MCF 10A (cell line): ENCODE measurements at regions not wholly inside any gene's neighbourhood (a gene's known extent, or its start where the extent isn't known, plus 50 kb on each side); places are given as distances from the start of the nearest gene placed in this dataset.
A peak's percentile ranks its signal among the peaks of the same experiment; 100 is the strongest.
"Not testable (repeated sequence)": the region's sequence is repeated elsewhere in the genome, so short reads cannot be mapped to it uniquely, and the experiment has no call there.

ENCODE experiments used
- BruUV-seq: library from RNA; stranded (reverse); fragments of 400-500 nt; replicated peaks from 2 replicates; lab custom pipeline; 2021; lab: Mats Ljungman, UMichigan
- CTCF ChIA-PET: fragments of 300-600 bp; sonication (Branson Sonifier 250); formaldehyde crosslinking; extraction: SDS; loops from one replicate; lab custom pipeline; 2021; ENCODE audit warnings: antibody characterized with exemption, inconsistent platforms; lab: Yijun Ruan, JAX
- POLR2A ChIA-PET: fragments of 300-600, 350-650 bp; sonication (Branson Sonifier 250); formaldehyde crosslinking; extraction: SDS; loops from one replicate; lab custom pipeline; 2020; ENCODE audit warnings: antibody characterized with exemption, inconsistent platforms; lab: Yijun Ruan, JAX
- DNase-seq: peaks from one replicate; pipeline ENCODE4 v3.0.0-alpha.2; 2018; ENCODE audit not compliant: unreplicated experiment
- H3K27ac Mint-ChIP-seq: one replicate; pipeline ENCODE4 v1.8.0; 2022; ENCODE audit warnings: mild to moderate bottlenecking, low read depth, mixed read lengths; ENCODE audit not compliant: unreplicated experiment
- H3K27me3 Mint-ChIP-seq: one replicate; pipeline ENCODE4 v1.8.0; 2022; ENCODE audit warnings: mixed read lengths; ENCODE audit not compliant: insufficient read depth, unreplicated experiment
- H3K36me3 Mint-ChIP-seq: one replicate; pipeline ENCODE4 v1.8.0; 2022; ENCODE audit warnings: mild to moderate bottlenecking, moderate library complexity, mixed read lengths; ENCODE audit not compliant: insufficient read depth, unreplicated experiment
- H3K4me1 Mint-ChIP-seq: one replicate; pipeline ENCODE4 v1.8.0; 2022; ENCODE audit warnings: mixed read lengths; ENCODE audit not compliant: insufficient read depth, unreplicated experiment
- H3K4me3 Mint-ChIP-seq: one replicate; pipeline ENCODE4 v1.8.0; 2022; ENCODE audit warnings: mild to moderate bottlenecking, moderate library complexity, mixed read lengths; ENCODE audit not compliant: unreplicated experiment
- H3K9me3 Mint-ChIP-seq: one replicate; pipeline ENCODE4 v1.8.0; 2022; ENCODE audit warnings: mixed read lengths; ENCODE audit not compliant: unreplicated experiment
- CTCF ChIP-seq: fragments of 200-600 bp; IDR thresholded peaks from one replicate; pipeline ENCODE4 v1.8.0; 2022; ENCODE audit warnings: antibody characterized with exemption, mild to moderate bottlenecking; ENCODE audit not compliant: unreplicated experiment
- intact Hi-C: fragments of 100-400 bp; cut with micrococcal nuclease; formaldehyde crosslinking; loops from 2 replicates; pipeline ENCODE4 v1.14.1; 2022

DNA sequence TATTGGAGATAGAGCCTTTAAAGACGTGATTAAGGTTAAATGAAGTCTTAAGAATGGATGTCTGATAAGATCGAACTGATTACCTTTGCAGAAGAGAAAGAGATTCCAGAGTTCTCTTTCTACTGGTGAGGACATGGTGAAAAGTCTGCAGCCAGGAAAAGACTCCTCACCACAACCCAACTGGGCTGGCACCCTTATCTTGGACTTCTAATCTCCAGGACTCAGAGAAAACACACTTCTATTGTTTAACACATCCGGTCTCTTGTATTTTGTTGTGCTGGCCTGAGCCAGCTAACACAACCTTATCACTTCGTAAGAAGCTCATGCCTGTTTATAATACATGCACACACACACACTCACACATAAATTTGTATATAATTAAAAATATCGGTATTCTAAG, 489.1 kb downstream of the PRDM9 start:
- Mint-ChIP-seq H3K27me3 (no peaks in the 10 kb centered on the region), H3K9me3 (no peaks in the 10 kb centered on the region), H3K4me3 (no peak overlapping the region), H3K4me1 (no peaks in the 10 kb centered on the region), H3K36me3 (no peaks in the 10 kb centered on the region), H3K27ac (no peak overlapping the region)
- intact Hi-C loops, result no loop called here
- BruUV-seq, result no TSS peak
- ChIA-PET CTCF (interaction anchor here (1.9 kb wide), 1 partner anchor 115 kb away, joined by 5 read pairs; no protein-coding TSS in a partner anchor), POLR2A (no interaction called here)
- no peak for DNase-seq
- no peak for TF ChIP-seq CTCF

DNA sequence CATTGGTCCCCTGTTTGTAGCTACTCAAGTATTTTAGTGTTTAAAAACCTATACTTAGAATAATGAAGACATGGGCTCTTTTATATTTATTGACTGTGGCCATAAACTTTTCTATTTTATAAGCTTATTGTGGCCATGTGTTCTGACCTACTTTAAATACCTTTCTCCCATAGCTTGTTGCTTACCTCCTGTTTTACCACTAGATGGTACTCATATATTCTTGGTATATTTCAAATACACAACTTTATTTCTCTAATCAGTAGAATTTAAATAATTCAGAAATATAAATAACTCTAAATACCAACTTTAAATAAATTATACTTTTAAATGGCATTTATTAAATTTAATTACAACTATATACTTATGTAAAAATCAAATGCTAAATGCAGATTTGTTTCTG, 498.0 kb downstream of the PRDM9 start:
- H3K4me1 Mint-ChIP-seq, result no peaks in the 10 kb centered on the region
- DNase-seq, result peak; percentile 8
- POLR2A ChIA-PET, result no interaction called here
- H3K27me3 Mint-ChIP-seq, result no peaks in the 10 kb centered on the region
- no peak overlapping the region for H3K4me3 Mint-ChIP-seq
- BruUV-seq, result no TSS peak
- TF ChIP-seq CTCF, result peak; percentile 32
- no peak overlapping the region for H3K27ac Mint-ChIP-seq
- intact Hi-C loops, result loop anchor here (1.0 kb wide), 1 partner anchor 105 kb away; no protein-coding TSS in a partner anchor
- CTCF ChIA-PET, result interaction anchor here (0.6 to 2.3 kb wide), 9 partner anchors 10 to 224 kb away, joined by 3 to 26 read pairs (median 4); no protein-coding TSS in a partner anchor
- no peaks in the 10 kb centered on the region for H3K36me3 Mint-ChIP-seq
- peaks cover 5% of the 10 kb centered on the region for H3K9me3 Mint-ChIP-seq

GRCh38 chr5:24017710-24018109, 510.3 kb downstream of the PRDM9 start:
- H3K27me3 Mint-ChIP-seq, POLR2A ChIA-PET, DNase-seq, H3K27ac Mint-ChIP-seq, H3K4me1 Mint-ChIP-seq, intact Hi-C loops, H3K4me3 Mint-ChIP-seq, BruUV-seq, H3K9me3 Mint-ChIP-seq, H3K36me3 Mint-ChIP-seq: not testable (repeated sequence)
- CTCF ChIA-PET, result interaction anchor here (0.6 to 1.2 kb wide), 2 partner anchors 17 to 29 kb away, joined by 3 read pairs; no protein-coding TSS in a partner anchor

DNA sequence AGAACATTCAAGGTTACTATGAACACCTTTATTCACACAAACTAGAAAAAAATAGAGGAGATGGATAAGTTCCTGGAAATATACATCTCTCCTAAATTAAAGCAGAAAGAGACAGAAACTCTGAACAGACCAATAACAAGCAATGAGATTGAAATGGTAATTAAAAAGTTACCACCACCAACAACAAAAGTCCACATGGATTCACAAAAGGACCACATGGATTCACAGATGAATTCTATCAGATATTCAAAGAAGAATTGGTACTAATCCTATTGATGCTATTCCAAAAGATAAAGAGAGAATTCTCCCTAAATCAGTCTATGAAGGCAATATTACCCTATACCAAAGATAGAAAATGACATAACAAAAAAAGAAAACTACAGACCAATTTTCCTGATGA, 518.9 kb downstream of the PRDM9 start:
- no peak for DNase-seq
- TF ChIP-seq CTCF, result no peak
- no peak overlapping the region for H3K27ac Mint-ChIP-seq

GRCh38 chr5:24042688-24043087, 535.3 kb downstream of the PRDM9 start:
- H3K27ac Mint-ChIP-seq, result no peak overlapping the region
- POLR2A ChIA-PET, result no interaction called here
- no peaks in the 10 kb centered on the region for H3K27me3 Mint-ChIP-seq
- no peak for DNase-seq
- no peak for TF ChIP-seq CTCF
- H3K36me3 Mint-ChIP-seq, result no peaks in the 10 kb centered on the region
- H3K9me3 Mint-ChIP-seq, result peaks cover 8% of the 10 kb centered on the region
- BruUV-seq, result no TSS peak
- CTCF ChIA-PET, result no interaction called here
- H3K4me1 Mint-ChIP-seq, result no peaks in the 10 kb centered on the region
- no peak overlapping the region for H3K4me3 Mint-ChIP-seq
- intact Hi-C loops, result no loop called here

More for the DNA sequence above, 518.9 kb downstream of the PRDM9 start:
- BruUV-seq, result no TSS peak
- Mint-ChIP-seq H3K27me3 (no peaks in the 10 kb centered on the region), H3K4me1 (no peaks in the 10 kb centered on the region), H3K36me3 (no peaks in the 10 kb centered on the region), H3K4me3 (no peak overlapping the region), H3K9me3 (peaks cover 36% of the 10 kb centered on the region)
- POLR2A ChIA-PET, result no interaction called here
- intact Hi-C loops, result no loop called here
- CTCF ChIA-PET, result no interaction called here
